GM12874 (cell line): ENCODE measurements at regions not wholly inside any gene's neighbourhood (a gene's known extent, or its start where the extent isn't known, plus 50 kb on each side); places are given as distances from the start of the nearest gene placed in this dataset.

Experiments used
- CTCF ChIP-seq: IDR thresholded peaks from 2 replicates; pipeline ENCODE4 v1.5.1; 2011; ENCODE audit warnings: low read depth, mild to moderate bottlenecking, control low read depth, low read length, moderate library complexity; ENCODE audit not compliant: insufficient read depth

- TF ChIP-seq CTCF: no peak
Measured at GRCh38 chr11:109123816-109124787, 297.9 kb upstream of the C11orf87 start.

- no peak for TF ChIP-seq CTCF
Measured at GRCh38 chr11:109130910-109131309, 291.1 kb upstream of the C11orf87 start.

- no peak for TF ChIP-seq CTCF
Measured at GRCh38 chr11:109132539-109132938, 289.5 kb upstream of the C11orf87 start.

GRCh38 chr11:109133159-109133558 is 288.8 kb upstream of the C11orf87 start:
- TF ChIP-seq CTCF: no peak

- TF ChIP-seq CTCF: no peak
Measured at GRCh38 chr11:109135627-109136026, 286.4 kb upstream of the C11orf87 start.

- TF ChIP-seq CTCF: no peak
Measured at GRCh38 chr11:109138196-109138595, 283.8 kb upstream of the C11orf87 start.

GRCh38 chr11:109140426-109140825 is 281.6 kb upstream of the C11orf87 start:
- no peak for TF ChIP-seq CTCF
